ENCODE measurements at regions not wholly inside any gene's neighbourhood (a gene's known extent, or its start where the extent isn't known, plus 50 kb on each side); places are given as distances from the start of the nearest gene placed in this dataset.
"Not testable (repeated sequence)": the region's sequence is repeated elsewhere in the genome, so short reads cannot be mapped to it uniquely, and the experiment has no call there.

GRCh38 chrX:138057883-138058282, 492.0 kb downstream of the ZIC3 start:
- no peak for DNase-seq
- H3K27ac ChIP-seq, result no peak overlapping the region
- no peaks in the 10 kb centered on the region for H3K27me3 ChIP-seq (replicated peaks)
- H3K36me3 ChIP-seq (replicated peaks), result no peaks in the 10 kb centered on the region
- no peak for TF ChIP-seq CTCF (IDR thresholded peaks at IDR 0.05; ENCODE audit: low read depth, low read length, missing control alignments)
- H3K4me3 ChIP-seq (ENCODE audit: low read depth, low read length), result no peak overlapping the region
- in situ Hi-C loops (cut with HindIII; ENCODE audit: low pct_ligation_motif_present, low sequenced_read_pairs), result no loop called here

- no peaks in the 10 kb centered on the region for H3K36me3 ChIP-seq (replicated peaks)
- in situ Hi-C loops (cut with HindIII; ENCODE audit: low pct_ligation_motif_present, low sequenced_read_pairs), result no loop called here
- H3K4me3 ChIP-seq (ENCODE audit: low read depth, low read length), result no peak overlapping the region
- no peak for TF ChIP-seq CTCF (IDR thresholded peaks at IDR 0.05; ENCODE audit: low read depth, low read length, missing control alignments)
- H3K27ac ChIP-seq, result no peak overlapping the region
- no peaks in the 10 kb centered on the region for H3K27me3 ChIP-seq (replicated peaks)
- DNase-seq, result no peak
Measured at GRCh38 chrX:138058931-138059330, 493.0 kb downstream of the ZIC3 start.

- TF ChIP-seq CTCF (IDR thresholded peaks at IDR 0.05; ENCODE audit: low read depth, low read length, missing control alignments), result no peak
- Histone ChIP-seq H3K27me3 (replicated peaks) (no peaks in the 10 kb centered on the region), H3K27ac (no peak overlapping the region), H3K36me3 (replicated peaks) (no peaks in the 10 kb centered on the region), H3K4me3 (ENCODE audit: low read depth, low read length) (no peak overlapping the region)
- DNase-seq, result no peak
- in situ Hi-C loops (cut with HindIII; ENCODE audit: low pct_ligation_motif_present, low sequenced_read_pairs), result no loop called here
Measured at GRCh38 chrX:138067415-138067814, 501.5 kb downstream of the ZIC3 start.

- no peak overlapping the region for H3K27ac ChIP-seq
- H3K36me3 ChIP-seq (replicated peaks), result no peaks in the 10 kb centered on the region
- DNase-seq, result no peak
- TF ChIP-seq CTCF (IDR thresholded peaks at IDR 0.05; ENCODE audit: low read depth, low read length, missing control alignments), result no peak
- H3K27me3 ChIP-seq (replicated peaks), result no peaks in the 10 kb centered on the region
- no peak overlapping the region for H3K4me3 ChIP-seq (ENCODE audit: low read depth, low read length)
- in situ Hi-C loops (cut with HindIII; ENCODE audit: low pct_ligation_motif_present, low sequenced_read_pairs), result no loop called here
Measured at GRCh38 chrX:138073626-138074025, 507.7 kb downstream of the ZIC3 start.

- TF ChIP-seq CTCF (IDR thresholded peaks at IDR 0.05; ENCODE audit: low read depth, low read length, missing control alignments), result no peak
- in situ Hi-C loops (cut with HindIII; ENCODE audit: low pct_ligation_motif_present, low sequenced_read_pairs), result no loop called here
- Histone ChIP-seq H3K27ac (no peak overlapping the region), H3K4me3 (ENCODE audit: low read depth, low read length) (no peak overlapping the region), H3K27me3 (replicated peaks) (no peaks in the 10 kb centered on the region), H3K36me3 (replicated peaks) (no peaks in the 10 kb centered on the region)
- DNase-seq, result no peak
Measured at GRCh38 chrX:138082251-138082650, 516.3 kb downstream of the ZIC3 start.

GRCh38 chrX:138082896-138083295, 517.0 kb downstream of the ZIC3 start:
- H3K27ac ChIP-seq, result no peak overlapping the region
- H3K36me3 ChIP-seq (replicated peaks), result no peaks in the 10 kb centered on the region
- TF ChIP-seq CTCF (IDR thresholded peaks at IDR 0.05; ENCODE audit: low read depth, low read length, missing control alignments), result no peak
- in situ Hi-C loops (cut with HindIII; ENCODE audit: low pct_ligation_motif_present, low sequenced_read_pairs), result no loop called here
- no peaks in the 10 kb centered on the region for H3K27me3 ChIP-seq (replicated peaks)
- no peak for DNase-seq
- no peak overlapping the region for H3K4me3 ChIP-seq (ENCODE audit: low read depth, low read length)

- H3K4me3 ChIP-seq (ENCODE audit: low read depth, low read length); in situ Hi-C loops (cut with HindIII; ENCODE audit: low pct_ligation_motif_present, low sequenced_read_pairs); H3K27me3 ChIP-seq (replicated peaks): not testable (repeated sequence)
Measured at GRCh38 chrX:138110910-138111309, 545.0 kb downstream of the ZIC3 start.

More at GRCh38 chrX:138110910-138111309, 545.0 kb downstream of the ZIC3 start:
- H3K36me3 ChIP-seq (replicated peaks); DNase-seq; H3K27ac ChIP-seq: not testable (repeated sequence)
